ENCODE measurements at regions not wholly inside any gene's neighbourhood (a gene's known extent, or its start where the extent isn't known, plus 50 kb on each side); places are given as distances from the start of the nearest gene placed in this dataset.

- Histone ChIP-seq H3K36me3 (no peaks in the 10 kb centered on the region), H3K4me3 (no peak overlapping the region), H3K27me3 (peaks cover 8% of the 10 kb centered on the region), H3K4me1 (no peaks in the 10 kb centered on the region), H3K9me3 (no peaks in the 10 kb centered on the region), H3K27ac (no peak overlapping the region)
- no peak for TF ChIP-seq EP300 (IDR thresholded peaks at IDR 0.05)
- no peak for TF ChIP-seq CTCF (IDR thresholded peaks at IDR 0.05)
- no peak for TF ChIP-seq POLR2A (IDR thresholded peaks at IDR 0.05)
- TF ChIP-seq POLR2AphosphoS5 (IDR thresholded peaks at IDR 0.05) = no peak
- WGBS = 50% methylated on average over 1 of the region's 1 CpG
- DNase-seq (ENCODE audit: low spot score in 2 of 2) = no peak
Measured at GRCh38 chr1:34338871-34339270, 162.2 kb downstream of the C1orf94 start.

- WGBS = 85% methylated on average over 2 of the region's 2 CpGs
- no peak overlapping the region for H3K27ac ChIP-seq
- no peaks in the 10 kb centered on the region for H3K36me3 ChIP-seq
- no peak overlapping the region for H3K4me3 ChIP-seq
- H3K9me3 ChIP-seq = no peaks in the 10 kb centered on the region
- H3K27me3 ChIP-seq = peaks cover 8% of the 10 kb centered on the region
- no peaks in the 10 kb centered on the region for H3K4me1 ChIP-seq
- TF ChIP-seq CTCF (IDR thresholded peaks at IDR 0.05) (no peak), EP300 (IDR thresholded peaks at IDR 0.05) (no peak), POLR2AphosphoS5 (IDR thresholded peaks at IDR 0.05) (no peak), POLR2A (IDR thresholded peaks at IDR 0.05) (no peak)
- DNase-seq (ENCODE audit: low spot score in 2 of 2) = no peak
Measured at GRCh38 chr1:34341896-34342295, 165.2 kb downstream of the C1orf94 start.

- TF ChIP-seq CTCF (IDR thresholded peaks at IDR 0.05) (no peak), POLR2A (IDR thresholded peaks at IDR 0.05) (no peak), POLR2AphosphoS5 (IDR thresholded peaks at IDR 0.05) (no peak)
Measured at GRCh38 chr1:34342334-34342733, 165.6 kb downstream of the C1orf94 start.

DNA sequence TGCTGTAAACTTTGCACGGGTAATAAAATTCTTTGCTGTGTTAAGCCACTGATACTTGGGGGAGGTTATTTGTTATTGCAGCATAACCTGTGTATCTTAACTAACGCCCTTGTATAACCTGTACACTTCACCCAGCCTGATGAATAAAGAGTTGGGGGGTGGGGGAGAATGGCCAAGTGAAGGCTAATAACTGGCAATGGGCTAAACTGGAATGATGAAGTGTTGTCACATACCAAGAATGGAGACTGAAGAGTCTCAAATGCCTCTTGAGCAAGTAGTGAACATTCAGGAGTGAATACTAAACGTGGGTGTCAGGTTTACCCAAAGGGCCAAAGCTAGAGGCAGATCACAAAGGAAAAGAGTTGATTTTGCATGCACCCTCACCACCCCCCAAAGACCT lies 169.4 kb downstream of the C1orf94 start:
- Histone ChIP-seq H3K9me3 (no peaks in the 10 kb centered on the region), H3K4me1 (no peaks in the 10 kb centered on the region), H3K27me3 (peaks cover 3% of the 10 kb centered on the region), H3K27ac (no peak overlapping the region), H3K36me3 (no peaks in the 10 kb centered on the region), H3K4me3 (no peak overlapping the region)
- 77% methylated on average over 3 of the region's 3 CpGs for WGBS
- DNase-seq (ENCODE audit: low spot score in 2 of 2) = no peak
- TF ChIP-seq POLR2AphosphoS5 (IDR thresholded peaks at IDR 0.05) = no peak
- TF ChIP-seq CTCF (IDR thresholded peaks at IDR 0.05) = no peak

More at GRCh38 chr1:34342334-34342733, 165.6 kb downstream of the C1orf94 start:
- Histone ChIP-seq H3K27ac (no peak overlapping the region), H3K4me1 (no peaks in the 10 kb centered on the region), H3K9me3 (no peaks in the 10 kb centered on the region), H3K4me3 (no peak overlapping the region), H3K36me3 (no peaks in the 10 kb centered on the region), H3K27me3 (peaks cover 8% of the 10 kb centered on the region)
- DNase-seq (ENCODE audit: low spot score in 2 of 2) = no peak
- WGBS = 80% methylated on average over 1 of the region's 1 CpG

GRCh38 chr1:34353409-34353808 lies 176.7 kb downstream of the C1orf94 start:
- Histone ChIP-seq H3K27me3 (no peaks in the 10 kb centered on the region), H3K9me3 (no peaks in the 10 kb centered on the region), H3K4me1 (no peaks in the 10 kb centered on the region), H3K4me3 (no peak overlapping the region), H3K27ac (no peak overlapping the region), H3K36me3 (no peaks in the 10 kb centered on the region)
- DNase-seq (ENCODE audit: low spot score in 2 of 2) = no peak
- WGBS = 85% methylated on average over 2 of the region's 2 CpGs
- TF ChIP-seq POLR2AphosphoS5 (IDR thresholded peaks at IDR 0.05) (no peak), POLR2A (IDR thresholded peaks at IDR 0.05) (no peak), CTCF (IDR thresholded peaks at IDR 0.05) (no peak), EP300 (IDR thresholded peaks at IDR 0.05) (no peak)
